HG03565 (cell line): ENCODE measurements at regions not wholly inside any gene's neighbourhood (a gene's known extent, or its start where the extent isn't known, plus 50 kb on each side); places are given as distances from the start of the nearest gene placed in this dataset.
"Not testable (repeated sequence)": the region's sequence is repeated elsewhere in the genome, so short reads cannot be mapped to it uniquely, and the experiment has no call there.

Experiments
- ATAC-seq: cut with Tn5 transposase; IDR thresholded peaks from one replicate; pipeline ENCODE4 v1.9.1; 2021; ENCODE audit warnings: mild to moderate bottlenecking, moderate library complexity; ENCODE audit not compliant: unreplicated experiment

DNA sequence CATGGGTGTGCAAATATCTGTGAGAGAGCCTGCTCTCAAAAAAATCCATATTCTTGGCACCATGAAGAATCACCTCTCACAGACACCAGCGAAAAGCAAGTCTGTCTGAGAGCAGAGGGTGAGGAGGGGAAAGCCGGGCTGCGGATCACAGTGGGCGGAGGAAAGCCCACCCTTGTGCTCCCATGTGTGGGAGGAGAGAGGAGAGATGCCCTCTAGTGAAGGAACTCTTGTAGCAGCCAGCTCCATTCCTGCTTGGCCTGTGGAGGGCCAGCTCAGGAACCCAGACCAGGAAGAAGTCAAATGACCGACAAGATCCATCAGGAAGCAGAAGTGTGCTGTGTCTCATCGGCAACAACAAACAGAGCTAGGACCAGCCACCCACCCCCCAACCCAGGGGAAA is 321.7 kb upstream of the PLGLB1 start:
- not testable (repeated sequence) for ATAC-seq

DNA sequence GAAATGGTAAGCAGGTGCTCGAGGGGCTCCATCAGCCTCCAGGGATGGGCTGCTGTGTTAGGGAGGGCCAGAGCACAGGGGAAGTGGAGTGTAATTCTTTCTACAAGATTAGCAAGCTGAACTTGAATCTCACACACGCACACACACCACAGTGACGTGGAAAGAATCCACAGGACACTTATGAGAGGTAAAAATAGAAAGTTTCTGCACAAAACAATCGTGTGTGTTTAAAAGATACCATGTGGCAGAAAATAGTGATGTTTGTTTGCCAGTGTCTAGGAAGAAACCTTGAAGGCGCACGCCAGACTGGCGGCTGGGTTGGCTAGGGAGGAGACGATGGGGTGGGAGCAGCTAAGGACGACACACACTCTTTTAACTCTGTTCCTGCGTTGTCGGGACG is 323.6 kb upstream of the PLGLB1 start:
- ATAC-seq = not testable (repeated sequence)

DNA sequence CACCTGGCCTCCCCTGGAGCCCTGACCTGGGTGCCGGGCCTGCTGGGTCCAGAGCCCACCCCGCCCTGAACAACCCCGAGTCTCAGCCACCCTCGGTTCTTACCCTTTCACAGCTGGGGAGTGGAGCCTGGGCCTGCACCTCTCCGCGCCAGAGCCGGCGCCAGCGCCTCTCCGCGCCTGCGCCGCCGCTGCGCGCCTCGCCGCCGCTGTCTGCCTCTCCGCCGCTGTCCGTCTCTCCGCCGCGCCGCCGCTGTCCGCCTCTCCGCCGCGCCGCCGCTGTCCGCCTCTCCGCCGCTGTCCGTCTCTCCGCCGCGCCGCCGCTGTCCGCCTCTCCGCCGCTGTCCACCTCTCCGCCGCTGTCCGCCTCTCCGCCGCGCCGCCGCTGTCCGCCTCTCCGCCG is 326.9 kb upstream of the PLGLB1 start:
- not testable (repeated sequence) for ATAC-seq

DNA sequence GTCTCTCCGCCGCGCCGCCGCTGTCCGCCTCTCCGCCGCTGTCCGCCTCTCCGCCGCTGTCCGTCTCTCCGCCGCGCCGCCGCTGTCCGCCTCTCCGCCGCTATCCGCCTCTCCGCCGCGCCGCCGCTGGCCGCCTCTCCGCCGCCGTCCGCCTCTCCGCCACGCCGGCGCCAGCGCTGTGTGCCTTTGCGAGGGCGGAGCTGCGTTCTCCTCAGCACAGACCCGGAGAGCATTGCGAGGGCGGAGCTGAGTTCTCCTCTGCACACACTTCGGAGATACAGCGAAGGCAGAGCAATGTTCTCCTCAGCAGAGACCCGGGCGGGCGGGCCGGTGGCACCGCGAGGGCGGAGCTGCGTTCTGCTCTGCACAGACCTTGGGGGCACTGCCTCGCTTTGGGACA is 327.4 kb upstream of the PLGLB1 start:
- ATAC-seq = not testable (repeated sequence)

DNA sequence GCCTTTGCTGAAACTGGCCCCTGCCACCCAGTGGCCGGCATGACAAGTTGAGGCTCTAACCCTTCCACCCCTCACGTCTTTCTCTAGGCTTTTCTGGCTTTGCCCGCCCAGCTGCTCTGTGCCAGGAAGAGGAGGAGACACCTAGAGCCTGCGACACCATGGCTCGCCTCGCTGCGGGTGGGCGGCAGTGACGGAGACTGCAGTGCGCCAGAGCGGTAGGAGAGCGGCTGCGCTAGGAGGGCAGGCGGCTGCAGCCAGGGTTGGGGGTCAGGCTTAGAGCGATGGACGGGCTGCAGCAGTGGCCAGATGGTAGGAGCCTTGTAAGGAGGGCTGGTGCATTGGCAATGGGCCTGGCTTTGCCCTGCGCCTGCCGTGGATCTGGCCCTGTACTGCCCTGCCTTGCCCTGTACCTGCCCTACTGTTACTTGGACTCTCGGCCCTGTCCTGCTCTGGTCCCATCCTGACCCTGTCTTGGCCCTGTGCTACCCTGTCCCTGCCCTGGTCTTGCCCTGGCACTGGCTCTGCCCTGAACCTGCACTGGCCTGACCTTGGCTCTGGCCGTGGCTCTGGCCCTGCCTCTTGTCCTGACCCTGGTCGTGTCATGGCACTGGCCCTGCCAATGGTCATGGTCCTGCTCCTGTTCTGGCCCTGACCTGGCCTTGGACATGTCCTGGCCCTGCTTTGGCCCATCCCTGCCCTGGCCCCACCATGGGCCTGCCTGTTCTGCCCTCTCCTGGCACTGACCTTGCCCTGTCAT is 330.7 kb upstream of the PLGLB1 start:
- not testable (repeated sequence) for ATAC-seq

DNA sequence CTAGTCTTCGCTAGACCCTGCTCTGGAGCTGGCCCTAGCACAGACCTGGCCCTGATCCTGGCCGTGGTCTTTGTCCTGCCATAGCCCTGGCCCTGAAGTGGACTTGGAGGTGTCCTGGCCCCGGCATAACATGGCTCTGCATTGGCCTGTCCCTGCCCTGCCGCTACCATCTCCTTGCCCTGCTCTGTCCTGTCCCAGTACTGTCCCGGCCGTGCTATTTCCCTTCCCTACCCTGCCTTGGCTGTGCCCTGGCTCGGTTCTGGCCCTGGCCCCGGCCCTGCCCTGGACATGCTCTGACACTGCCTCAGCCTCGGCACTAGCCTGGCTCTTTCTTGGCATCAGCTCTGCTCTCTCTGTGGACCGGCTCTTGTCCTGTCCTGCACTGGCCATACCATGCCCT is 331.8 kb upstream of the PLGLB1 start:
- ATAC-seq = not testable (repeated sequence)

DNA sequence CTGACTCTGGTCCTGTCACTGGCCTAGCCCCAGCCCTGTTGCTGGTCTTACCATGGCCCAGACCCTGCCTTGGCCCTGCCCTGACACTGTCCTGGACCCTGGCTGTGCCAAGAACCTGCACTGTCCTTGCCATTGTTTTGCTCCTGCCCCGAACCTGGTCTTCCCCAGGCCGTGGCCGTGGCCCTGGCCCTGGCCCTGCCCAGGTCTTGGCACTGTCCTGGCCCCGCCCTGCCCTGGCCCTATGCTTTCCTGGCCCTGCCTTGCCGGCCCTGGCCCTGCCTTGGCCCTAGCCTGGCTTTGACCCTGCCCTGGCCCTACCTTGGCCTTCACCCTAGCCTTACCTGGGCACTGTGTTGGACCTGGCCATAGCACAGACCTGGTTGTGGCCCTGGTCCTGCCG is 332.5 kb upstream of the PLGLB1 start:
- not testable (repeated sequence) for ATAC-seq

DNA sequence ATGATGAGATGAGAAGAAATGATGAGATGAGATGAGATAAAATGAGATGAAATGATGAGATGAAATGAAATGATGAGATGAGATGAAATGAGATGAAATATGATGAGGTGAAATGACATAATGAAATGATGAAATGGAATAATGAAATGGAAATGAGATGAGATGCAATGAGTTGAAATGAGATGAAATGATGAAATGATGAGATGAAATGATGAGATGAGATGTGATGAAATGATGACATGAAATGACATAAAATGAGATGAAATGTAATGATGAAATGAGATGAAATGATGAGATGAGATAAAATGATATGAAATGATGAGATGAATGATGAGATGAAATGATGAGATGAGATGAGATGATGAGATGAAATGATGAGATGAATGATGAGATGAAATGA is 338.6 kb upstream of the PLGLB1 start:
- ATAC-seq = not testable (repeated sequence)

DNA sequence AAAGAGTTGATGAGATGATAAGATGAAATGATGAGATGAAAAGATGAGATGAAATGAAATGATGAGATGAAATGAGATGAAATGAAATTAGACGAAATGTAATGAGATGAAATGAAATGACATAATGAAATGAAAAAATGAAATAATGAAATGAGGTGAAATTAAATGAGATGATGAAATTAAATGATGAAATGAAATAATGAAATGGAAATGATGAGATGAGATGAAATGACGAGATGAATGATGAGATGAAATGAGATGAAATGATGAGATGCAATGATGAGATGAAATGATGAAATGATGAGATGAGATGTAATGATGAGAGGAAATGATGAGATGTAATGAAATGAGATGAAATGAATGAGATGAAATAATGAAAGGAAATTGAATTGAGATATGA is 339.3 kb upstream of the PLGLB1 start:
- ATAC-seq = not testable (repeated sequence)

DNA sequence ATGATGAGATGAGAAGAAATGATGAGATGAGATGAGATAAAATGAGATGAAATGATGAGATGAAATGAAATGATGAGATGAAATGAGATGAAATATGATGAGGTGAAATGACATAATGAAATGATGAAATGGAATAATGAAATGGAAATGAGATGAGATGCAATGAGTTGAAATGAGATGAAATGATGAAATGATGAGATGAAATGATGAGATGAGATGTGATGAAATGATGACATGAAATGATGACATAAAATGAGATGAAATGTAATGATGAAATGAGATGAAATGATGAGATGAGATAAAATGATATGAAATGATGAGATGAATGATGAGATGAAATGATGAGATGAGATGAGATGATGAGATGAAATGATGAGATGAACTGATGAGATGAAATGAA is 340.2 kb upstream of the PLGLB1 start:
- ATAC-seq = not testable (repeated sequence)

DNA sequence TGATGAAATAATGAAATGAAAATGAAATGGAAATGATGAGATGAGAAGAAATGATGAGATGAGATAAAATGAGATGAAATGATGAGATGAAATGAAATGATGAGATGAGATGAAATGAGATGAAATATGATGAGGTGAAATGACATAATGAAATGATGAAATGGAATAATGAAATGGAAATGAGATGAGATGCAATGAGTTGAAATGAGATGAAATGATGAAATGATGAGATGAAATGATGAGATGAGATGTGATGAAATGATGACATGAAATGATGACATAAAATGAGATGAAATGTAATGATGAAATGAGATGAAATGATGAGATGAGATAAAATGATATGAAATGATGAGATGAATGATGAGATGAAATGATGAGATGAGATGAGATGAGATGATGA is 342.7 kb upstream of the PLGLB1 start:
- not testable (repeated sequence) for ATAC-seq

DNA sequence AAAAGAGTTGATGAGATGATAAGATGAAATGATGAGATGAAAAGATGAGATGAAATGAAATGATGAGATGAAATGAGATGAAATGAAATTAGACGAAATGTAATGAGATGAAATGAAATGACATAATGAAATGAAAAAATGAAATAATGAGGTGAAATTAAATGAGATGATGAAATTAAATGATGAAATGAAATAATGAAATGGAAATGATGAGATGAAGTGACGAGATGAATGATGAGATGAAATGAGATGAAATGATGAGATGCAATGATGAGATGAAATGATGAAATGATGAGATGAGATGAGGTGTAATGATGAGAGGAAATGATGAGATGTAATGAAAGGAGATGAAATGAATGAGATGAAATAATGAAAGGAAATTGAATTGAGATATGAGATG is 343.4 kb upstream of the PLGLB1 start:
- not testable (repeated sequence) for ATAC-seq

DNA sequence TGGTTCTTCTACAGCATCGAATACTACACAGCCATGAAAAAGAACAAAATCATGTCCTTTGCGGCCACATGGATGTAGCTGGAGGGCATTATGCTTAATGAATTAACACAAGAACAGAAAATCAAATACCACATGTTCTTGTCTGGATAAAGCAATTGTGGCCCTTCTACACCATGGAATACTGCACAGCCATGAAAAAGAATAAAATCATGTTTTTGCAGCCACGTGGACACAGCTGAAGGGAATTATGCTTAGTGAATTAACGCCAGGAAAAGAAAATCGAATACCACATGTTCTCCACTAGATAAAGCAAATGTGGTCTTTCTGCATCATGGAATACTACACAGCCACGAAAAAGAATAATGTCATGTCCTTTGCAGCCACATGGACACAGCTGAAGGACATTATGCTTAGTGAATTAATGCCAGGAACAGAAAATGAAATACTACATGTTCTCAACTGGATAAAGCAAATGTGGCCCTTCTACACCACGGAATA is 361.8 kb upstream of the PLGLB2 start:
- ATAC-seq = not testable (repeated sequence)

DNA sequence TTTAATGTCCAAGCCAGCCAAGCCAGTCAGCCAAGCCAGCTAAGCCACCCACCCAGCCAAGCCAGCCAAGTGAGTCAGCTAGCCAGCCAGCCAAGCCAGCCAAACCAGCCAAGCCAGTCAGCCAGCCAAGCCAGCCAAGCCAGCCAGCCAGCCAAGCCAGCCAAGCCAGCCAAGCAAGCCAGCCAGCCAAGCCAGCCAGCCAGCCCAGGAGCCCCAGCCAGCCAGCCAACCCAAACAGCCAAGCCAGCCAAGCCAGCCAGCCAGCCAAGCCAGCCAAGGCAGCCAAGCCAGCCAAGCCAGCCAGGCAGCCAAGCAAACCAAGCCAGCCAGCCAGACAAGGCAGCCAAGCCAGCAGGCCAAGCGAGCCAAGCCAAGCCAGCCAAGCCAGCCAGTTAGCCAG is 352.1 kb upstream of the PLGLB2 start:
- not testable (repeated sequence) for ATAC-seq

DNA sequence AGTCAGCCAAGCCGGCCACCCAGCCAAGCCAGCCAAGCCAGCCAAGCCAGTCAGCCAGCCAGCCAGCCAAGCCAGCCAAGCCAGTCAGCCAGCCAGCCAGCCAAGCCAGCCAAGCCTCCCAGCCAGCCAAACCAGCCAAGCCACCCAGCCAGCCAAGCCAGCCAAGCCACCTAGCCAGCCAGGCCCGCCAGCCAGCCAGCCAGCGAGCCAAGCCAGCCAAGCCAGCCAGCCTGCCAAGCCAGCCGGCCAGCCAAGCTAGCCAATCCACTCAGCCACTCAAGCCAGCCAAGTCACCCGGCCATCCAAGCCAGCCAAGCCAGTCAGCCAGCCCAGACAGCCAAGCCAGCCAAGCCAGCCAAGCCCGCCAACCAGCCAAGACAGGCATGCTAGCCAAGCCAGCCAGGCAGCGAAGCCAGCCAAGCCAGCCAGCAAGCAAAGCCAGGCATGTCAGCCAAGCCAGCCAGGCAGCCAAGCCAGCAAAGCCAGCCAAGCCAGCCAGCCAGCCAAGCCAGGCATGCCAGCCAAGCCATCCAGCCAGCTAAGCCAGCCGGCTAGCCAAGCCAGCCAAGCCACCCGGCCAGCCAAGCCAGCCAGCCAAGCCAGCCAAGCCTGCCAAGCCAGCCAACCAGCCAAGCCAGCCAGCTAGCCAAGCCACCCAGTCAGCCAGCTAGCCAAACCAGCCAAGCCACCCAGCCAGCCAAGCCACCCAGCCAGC is 351.2 kb upstream of the PLGLB2 start:
- ATAC-seq = not testable (repeated sequence)

DNA sequence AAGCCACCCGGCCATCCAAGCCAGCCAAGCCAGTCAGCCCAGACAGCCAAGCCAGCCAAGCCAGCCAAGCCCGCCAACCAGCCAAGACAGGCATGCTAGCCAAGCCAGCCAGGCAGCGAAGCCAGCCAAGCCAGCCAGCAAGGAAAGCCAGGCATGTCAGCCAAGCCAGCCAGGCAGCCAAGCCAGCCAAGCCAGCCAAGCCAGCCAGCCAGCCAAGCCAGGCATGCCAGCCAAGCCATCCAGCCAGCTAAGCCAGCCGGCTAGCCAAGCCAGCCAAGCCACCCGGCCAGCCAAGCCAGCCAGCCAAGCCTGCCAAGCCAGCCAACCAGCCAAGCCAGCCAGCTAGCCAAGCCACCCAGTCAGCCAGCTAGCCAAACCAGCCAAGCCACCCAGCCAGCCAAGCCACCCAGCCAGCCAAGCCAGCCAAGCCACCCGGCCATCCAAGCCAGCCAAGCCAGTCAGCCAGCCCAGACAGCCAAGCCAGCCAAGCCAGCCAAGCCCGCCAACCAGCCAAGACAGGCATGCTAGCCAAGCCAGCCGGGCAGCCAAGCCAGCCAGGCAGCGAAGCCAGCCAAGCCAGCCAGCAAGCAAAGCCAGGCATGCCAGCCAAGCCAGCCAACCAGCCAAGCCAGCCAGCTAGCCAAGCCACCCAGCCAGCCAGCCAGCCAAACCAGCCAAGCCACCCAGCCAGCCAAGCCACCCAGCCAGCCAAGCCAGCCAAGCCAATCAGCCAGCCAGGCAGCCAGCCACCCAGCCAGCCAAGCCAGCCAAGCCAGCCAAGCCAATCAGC is 350.4 kb upstream of the PLGLB2 start:
- ATAC-seq = not testable (repeated sequence)

DNA sequence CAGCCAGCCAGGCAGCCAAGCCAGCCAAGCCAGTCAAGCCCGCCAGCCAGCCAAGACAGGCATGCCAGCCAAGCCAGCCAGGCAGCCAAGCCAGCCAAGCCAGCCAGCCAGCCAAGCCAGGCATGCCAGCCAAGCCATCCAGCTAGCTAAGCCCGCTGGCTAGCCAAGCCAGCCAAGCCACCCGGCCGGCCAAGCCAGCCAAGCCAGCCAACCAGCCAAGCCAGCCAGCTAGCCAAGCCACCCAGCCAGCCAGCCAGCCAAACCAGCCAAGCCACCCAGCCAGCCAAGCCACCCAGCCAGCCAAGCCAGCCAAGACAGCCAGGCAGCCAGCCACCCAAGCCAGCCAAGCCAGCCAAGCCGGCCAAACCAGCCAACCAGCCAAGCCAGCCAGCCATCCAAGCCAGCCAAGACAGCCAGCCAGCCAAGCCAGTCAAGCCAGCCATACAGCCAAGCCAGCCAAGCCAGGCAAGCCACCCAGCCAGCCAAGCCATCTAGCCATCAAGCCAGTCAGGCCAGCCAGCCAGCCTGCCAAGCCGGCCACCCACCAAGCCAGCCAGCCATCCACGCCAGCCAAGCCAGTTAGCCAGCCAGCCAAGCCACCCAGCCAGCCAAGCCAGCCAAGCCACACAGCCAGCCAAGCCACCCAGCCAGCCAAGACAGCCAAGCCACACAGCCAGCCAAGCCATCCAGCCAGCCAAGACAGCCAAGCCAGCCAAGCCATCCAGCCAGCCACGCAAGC is 349.2 kb upstream of the PLGLB2 start:
- not testable (repeated sequence) for ATAC-seq

DNA sequence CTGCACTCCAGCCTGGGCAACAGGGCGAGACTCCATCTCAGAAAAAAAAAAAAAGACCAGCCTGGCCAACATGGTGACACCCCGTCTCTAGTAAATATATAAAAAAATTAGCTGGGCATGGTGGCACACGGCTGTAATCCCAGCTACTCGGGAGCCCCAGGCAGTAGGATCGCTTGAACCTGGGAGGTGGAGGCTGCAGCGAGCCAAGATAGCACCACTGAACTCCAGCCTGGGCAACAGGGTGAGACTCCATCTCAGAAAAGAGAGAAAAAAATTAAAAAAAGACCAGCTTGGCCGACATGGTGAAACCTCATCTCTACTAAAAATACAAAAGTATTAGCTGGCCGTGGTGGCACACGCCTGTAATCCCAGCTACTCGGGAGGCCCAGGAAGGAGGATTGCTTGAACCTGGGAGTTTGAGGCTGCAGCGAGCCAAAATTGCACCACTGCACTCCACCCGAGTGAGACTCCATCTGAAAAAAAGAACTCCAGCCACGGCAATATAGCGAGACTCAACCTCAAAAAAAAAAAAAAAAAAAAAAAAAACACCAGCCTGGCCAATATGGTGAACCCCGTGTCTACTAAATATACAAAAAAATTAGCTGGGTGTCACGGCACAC is 346.1 kb upstream of the PLGLB2 start:
- no peak for ATAC-seq

DNA sequence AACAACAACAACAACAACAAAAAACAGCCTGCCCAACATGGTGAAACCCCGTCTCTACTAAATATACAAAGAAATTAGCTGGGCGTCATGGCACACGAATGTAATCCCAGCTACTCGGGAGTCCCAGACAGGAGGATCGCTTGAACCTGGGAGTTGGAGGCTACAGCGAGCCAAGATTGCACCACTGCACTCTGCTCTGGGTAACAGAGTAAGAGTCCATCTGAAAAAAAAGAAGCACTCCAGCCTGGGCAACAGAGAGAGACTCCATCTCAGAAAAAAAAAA is 344.1 kb upstream of the PLGLB2 start:
- no peak for ATAC-seq
